MV-4-11 (cell line): ENCODE measurements at regions not wholly inside any gene's neighbourhood (a gene's known extent, or its start where the extent isn't known, plus 50 kb on each side); places are given as distances from the start of the nearest gene placed in this dataset.

Experiments used
- DNase-seq: peaks from one replicate; lab custom pipeline; 2025; lab: John Stamatoyannopoulos, UW

- no peak for DNase-seq
These were observed 258.3 kb downstream of the GADD45G start for GRCh38 chr9:89863141-89863540.

- DNase-seq = peak; percentile 34
These were observed 259.0 kb downstream of the GADD45G start for GRCh38 chr9:89863837-89864236.

GRCh38 chr9:89864257-89864656 lies 259.4 kb downstream of the GADD45G start:
- DNase-seq = no peak

- DNase-seq = no peak
These were observed 259.9 kb downstream of the GADD45G start for GRCh38 chr9:89864731-89865130.

GRCh38 chr9:89865357-89865756 lies 260.5 kb downstream of the GADD45G start:
- no peak for DNase-seq

GRCh38 chr9:89865981-89866380 lies 261.2 kb downstream of the GADD45G start:
- DNase-seq = no peak

- no peak for DNase-seq
These were observed 261.9 kb downstream of the GADD45G start for GRCh38 chr9:89866701-89867100.

GRCh38 chr9:89868100-89868499 lies 263.3 kb downstream of the GADD45G start:
- DNase-seq = no peak

GRCh38 chr9:89869793-89870580 lies 265.2 kb downstream of the GADD45G start:
- DNase-seq = no peak

- no peak for DNase-seq
These were observed 267.1 kb downstream of the GADD45G start for GRCh38 chr9:89871871-89872331.

GRCh38 chr9:89872426-89872912 lies 267.7 kb downstream of the GADD45G start:
- DNase-seq = no peak

- no peak for DNase-seq
These were observed 268.3 kb downstream of the GADD45G start for GRCh38 chr9:89872913-89873707.

GRCh38 chr9:89873801-89874200 lies 269.0 kb downstream of the GADD45G start:
- no peak for DNase-seq

- DNase-seq = no peak
These were observed 269.8 kb downstream of the GADD45G start for GRCh38 chr9:89874351-89875321.

GRCh38 chr9:89877051-89878002 lies 272.5 kb downstream of the GADD45G start:
- no peak for DNase-seq

- DNase-seq = no peak
These were observed 273.2 kb downstream of the GADD45G start for GRCh38 chr9:89878003-89878411.

GRCh38 chr9:89878687-89879086 lies 273.9 kb downstream of the GADD45G start:
- no peak for DNase-seq

- no peak for DNase-seq
These were observed 274.5 kb downstream of the GADD45G start for GRCh38 chr9:89879276-89879675.

- DNase-seq = no peak
These were observed 274.9 kb downstream of the GADD45G start for GRCh38 chr9:89879701-89880100.

- DNase-seq = no peak
These were observed 275.3 kb downstream of the GADD45G start for GRCh38 chr9:89880161-89880560.

- DNase-seq = no peak
These were observed 275.9 kb downstream of the GADD45G start for GRCh38 chr9:89880721-89881120.
